ENCODE measurements at regions not wholly inside any gene's neighbourhood (a gene's known extent, or its start where the extent isn't known, plus 50 kb on each side); places are given as distances from the start of the nearest gene placed in this dataset.

DNA sequence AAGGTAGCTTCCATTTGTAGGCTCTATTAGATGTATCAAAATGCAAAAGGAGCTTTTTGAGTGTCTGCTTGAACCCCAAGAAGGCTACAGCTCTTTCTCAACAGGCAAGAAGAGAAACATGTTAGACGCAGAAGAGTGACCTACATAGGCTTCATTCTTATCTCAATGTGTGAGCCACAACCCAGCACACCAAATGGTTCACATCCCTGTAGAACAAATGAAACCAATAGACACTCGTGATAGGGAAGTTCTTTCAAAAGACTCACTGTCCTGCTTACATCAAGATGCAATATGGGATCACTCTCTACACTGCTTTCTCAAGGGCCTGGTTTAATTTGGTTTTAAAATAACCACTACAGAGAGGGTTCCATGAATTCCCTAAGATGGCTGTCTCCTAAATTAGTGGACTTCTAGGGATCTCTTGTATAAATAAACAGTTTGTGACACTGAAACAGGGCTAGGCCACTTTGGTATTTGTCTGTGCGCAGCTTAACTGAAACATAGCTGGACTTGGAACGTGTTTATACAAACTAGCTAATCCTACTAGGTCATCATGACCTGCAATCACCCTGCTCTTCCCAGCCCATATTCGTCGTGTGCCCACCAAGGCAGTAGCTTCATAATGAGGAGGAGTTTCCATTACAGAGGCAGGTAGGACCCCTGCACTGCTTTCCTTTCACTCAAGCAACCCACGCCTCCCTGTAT, 225.4 kb upstream of the PREP start:
- DNase-seq = no peak

DNA sequence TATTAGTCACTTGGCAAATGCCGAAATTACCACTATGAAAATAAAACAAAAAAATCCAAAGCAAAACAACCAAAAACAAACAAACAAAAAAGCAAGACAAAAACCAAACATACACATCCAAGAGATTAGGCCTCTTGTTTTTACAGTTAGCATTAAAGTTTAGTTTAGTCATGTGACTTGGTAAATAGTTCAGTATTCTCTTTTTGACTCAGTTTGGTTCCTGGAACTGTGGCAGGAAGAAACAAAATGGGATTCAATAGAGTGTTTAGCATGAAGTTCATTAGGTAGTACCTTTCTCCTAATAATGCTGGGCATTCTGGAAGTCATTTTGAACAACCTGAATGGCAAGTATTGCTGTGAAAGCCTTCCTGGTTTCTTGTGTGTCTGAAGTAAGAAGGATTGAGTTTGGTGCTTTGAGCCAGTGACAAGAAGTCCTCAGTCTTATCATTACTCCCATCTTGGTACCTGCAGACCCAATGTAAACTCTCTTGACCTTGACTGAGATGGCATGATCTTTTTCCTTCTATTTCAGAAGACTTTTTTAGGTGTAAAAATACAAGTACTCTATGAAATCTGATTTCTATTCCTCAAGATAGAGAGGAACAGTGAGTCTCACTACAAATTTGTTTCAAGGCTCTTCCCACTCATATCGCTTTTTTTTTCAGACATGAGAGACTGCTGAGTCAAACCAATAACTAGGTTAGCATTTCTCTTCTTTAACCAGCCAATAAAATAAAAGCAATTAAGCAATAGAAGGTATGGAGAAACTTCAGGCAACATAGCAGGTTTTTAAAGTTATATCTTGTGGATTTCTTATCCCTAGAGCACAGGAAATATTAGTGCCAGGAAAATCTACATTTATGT, 223.6 kb upstream of the PREP start:
- no peak for DNase-seq

DNA sequence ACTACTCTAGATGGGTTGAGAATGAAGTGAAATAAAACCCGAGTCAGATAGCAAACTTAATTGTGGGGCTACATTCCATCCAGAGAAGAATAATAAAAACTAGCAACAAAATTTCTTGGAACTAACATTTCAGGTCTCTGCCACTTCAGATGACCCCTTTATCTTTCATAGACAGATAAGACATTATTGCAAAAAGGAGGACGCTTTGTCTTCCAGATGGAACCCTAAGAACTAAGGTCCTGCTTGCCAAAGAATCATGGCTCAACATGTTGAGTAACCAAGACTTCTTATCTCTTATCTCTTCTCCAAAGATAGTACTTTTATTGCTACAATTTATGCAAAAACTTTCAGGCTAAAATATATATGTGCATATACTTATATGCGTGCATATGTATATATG, 221.1 kb upstream of the PREP start:
- no peak for DNase-seq

DNA sequence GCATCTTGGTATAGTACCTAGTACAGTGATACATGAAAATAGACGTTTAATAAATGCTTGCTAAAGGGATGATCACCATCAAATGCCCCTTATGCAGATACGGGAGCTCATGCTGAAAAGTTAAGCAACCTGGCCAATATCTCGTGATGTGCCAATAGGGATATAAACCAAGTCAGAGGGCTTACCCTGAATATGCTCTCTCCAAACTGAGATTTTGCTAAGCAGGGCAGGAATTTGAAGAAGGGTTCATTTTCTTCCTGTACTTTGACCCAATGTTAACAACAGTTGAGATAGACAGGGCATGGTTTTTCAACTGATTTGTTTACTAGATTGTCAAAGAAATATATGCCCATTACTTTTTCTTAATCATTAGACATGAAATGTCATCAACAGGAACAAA, 219.3 kb upstream of the PREP start:
- no peak for DNase-seq

DNA sequence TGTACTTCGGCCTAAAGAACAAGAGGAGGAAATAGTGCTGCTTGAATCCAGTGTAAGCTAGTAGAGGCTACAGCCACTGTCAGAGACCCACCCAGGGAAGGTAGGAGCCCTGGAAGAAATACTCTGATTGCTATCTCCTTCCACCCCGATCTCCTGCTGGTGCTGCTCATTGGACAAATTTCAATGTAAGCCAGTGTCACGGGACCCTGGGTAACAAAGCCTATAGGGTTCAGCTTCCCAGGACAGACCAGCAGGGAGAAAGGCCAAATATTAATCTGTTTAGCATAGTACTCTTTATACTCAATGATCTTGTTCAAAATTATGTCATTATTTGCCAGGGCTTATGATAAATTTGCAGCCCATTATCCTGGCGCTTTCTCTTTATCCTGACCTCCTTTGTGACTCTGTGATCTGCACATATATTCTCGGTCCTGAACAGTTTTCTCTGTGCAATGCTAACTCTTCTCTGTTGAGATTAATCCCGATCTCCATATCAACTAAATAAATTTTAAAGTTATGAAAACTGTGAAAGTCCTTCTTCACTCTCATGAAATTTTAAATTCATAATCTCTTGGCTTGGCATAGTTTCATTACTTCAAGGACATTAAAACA, 218.8 kb upstream of the PREP start:
- no peak for DNase-seq

DNA sequence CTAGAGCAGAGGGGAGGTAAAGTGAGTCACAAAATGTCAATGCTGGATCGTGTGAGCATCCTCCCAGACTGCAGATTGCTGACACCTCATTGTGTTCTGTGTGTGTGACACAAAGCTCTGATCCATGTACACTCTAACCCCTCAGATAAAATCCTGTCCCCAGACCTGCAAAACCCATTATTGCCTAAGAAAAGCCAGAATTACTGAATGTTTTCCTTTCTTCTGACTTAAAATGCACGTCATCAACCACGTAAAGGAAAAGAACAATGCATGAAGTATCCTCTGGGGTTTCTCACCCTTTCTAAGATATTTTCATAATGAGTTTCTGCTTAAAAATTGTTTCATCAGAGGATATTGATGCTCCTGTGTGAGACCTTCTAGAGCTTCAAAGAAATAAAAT, 218.0 kb upstream of the PREP start:
- DNase-seq = no peak

DNA sequence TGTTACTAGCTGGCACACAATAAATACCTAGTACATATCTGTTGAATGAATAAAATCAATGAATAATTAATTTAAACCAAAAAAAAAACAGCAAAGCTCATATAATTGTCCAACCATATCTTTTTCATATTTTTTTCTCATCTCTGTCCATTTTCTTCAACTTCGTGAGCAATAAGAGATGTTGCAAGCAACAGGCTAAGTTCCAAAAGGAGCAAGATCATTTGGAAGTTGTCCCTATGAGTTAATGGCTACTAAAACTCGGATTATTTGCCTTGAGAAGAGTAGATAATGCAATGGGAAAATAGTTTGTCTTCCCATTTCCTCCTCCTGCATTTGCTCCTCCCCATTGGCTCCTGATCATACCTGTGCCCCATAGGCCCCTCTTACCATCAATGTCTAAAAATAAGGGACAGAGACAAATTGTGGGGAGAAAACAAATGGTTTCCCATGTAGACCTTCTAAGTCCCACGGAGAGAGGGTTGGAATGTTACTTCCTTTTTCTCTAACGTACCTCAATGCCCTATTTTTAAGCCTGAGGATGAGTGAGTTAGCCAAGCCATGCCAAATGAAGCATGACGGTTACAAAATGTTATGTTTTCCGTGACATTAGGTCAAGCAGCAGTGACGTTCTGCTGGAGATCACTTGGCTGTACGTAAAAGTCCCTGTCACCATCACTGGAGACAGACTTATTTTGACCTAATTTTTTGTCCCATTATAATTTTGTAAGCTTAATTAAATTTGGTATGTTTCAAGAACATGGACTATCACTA, 217.3 kb upstream of the PREP start:
- no peak for DNase-seq

DNA sequence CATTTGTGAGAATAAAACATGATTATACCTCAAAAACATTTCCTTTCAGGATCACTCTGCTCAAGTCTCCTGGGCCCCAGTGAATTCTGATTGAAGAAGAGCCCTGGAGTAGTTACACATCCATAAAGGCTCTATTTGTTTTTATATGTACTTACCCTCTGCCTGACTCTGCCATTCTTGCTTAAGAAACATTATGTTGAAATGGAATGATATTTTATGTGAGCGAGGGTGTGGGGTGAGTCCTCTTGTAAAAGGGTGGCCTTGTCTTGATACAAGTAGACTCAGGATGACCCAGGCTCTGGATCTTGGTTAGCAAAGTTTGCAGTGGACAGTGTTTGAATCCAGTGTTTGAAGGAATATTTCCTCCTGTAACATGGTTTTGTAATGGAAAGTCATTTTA, 215.4 kb upstream of the PREP start:
- no peak for DNase-seq

DNA sequence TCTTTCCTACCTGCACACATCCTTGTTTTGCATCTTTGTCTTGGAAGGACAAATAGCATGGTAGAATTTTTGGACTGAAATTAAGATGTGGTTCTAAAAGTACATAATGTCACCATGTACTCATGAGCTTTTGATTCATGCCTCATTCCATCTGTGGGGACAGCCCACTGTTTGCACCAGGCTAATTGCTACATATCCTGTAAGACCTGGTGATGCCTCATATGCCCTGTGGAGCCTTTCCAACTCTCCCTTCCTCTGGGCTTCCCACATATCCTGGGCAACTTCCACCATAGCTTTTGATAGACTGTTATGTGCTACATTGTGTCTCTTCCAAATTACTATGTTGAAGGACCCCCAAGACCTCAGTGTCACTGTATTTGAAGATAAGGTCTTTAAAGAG, 213.6 kb upstream of the PREP start:
- DNase-seq = no peak

DNA sequence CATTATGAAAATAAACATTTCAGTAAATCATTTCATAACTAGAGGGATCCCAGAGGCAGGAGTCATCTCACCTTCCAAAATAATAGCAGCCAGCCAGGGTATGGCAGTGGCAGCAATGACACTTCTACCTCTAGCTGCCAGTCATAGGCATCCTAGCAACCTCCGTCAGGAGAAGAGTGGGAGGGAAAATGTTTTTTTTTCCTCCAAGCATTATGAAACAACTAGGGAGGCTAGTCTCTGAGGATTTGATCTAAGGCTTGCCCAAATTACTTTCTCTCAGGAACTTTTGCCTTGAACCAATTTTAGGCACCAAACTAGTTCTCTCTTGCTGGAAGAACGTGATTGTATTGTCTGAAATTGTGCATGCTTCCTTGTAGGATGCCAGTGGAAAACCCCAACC, 208.7 kb upstream of the PREP start:
- DNase-seq = no peak

DNA sequence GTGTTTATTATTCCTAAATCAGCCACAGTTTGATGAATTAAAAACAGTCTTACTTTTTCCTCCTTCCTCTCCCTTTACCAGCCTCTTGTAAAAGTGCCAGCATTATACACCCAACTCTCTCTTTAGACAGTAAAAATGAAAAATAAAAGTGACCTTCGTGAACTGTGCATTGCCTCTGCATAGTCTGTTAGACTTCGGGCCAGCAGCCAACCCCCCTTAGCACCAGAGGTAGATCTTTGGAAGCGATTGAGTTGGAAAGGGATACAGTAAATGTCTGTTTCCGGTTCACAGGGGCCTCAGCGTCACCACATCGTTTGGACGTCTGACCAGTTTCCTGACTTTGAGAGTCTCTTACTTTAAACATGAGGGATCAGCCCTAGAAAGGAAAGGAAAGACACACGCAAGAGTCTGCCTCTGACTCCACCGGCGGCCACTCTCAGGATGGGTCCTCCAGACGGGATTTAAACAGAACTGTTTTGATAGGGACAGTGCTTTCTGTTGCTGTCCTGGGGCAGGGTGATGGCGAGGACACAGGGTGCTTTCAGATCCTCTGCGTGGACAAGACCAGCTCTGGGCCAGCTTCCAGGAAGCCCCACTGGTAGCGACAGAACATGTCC, 206.6 kb upstream of the PREP start:
- no peak for DNase-seq

DNA sequence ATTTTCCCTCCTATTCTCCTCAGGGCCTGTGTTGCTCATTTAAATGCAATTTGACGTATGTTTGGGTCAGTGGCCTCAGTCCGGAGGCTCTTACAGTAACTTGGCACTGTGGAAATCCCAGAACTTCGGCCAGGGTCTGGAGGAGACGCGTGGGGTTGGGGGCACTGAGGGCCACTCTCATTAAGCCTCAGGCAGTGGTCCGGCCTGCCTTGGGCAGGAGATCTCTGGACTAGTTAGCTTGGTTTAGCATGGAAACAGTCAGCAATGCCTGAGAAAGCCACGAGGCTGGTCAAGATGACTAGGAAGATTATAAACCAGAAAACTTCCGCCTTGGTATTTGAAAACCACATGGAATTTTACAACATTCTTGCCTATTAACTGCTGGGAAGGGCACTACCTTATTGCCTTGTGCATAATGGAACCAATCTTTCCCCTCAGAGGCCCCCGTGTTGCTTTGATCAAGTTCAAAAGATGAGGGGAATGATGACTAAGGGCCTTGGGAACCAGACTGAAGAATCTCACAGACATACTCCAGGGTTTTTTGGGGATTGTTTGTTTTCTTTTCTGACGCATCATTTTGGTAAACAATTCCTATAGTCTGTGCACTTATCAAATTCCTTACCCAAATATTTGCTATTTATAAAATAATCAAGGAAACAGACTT, 206.0 kb upstream of the PREP start:
- DNase-seq = no peak

DNA sequence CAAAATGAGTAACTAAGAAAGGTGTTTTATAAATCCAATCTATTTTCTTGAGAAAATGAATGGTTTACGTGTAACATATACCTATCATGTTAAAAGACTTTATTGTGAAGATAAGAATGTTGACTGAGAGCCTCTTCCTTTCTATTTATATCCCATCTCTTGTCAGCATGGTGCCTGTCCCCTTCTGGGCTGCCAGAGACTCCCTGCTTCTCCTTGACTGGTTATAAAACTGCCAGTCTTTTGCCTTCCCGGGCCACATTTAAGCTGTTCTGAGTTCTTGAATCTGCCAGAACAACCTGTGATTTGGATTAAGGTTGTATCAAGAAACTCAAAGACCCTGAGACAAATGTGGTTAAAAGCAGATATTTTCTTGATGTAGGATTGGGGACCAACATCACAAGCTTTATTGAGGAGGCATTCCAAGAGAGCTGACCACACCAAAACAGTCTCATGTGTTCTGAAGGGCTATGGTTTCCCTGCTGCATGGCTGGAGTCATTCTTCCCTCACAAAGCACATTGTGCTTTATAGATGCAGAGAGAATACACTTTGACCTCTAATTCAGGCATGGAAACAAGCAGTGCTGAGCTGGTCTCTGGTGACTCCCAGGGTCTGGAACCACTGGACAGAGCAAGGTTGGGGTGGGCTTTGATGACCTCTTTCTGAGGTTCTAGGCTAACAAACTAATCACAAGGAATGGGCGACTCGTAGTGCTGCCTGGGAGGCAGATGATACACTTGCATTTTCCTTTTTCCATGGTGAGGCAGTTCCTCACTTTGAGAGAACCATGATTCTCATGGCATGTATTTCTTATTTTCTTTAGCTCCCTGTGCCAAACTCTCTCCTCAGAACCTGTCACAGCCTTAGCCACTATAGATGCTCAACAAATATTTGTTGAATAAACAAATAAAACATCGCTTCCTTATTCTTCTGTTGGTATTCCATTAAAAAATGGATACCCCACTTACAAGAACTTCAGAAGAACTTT, 205.0 kb upstream of the PREP start:
- no peak for DNase-seq

DNA sequence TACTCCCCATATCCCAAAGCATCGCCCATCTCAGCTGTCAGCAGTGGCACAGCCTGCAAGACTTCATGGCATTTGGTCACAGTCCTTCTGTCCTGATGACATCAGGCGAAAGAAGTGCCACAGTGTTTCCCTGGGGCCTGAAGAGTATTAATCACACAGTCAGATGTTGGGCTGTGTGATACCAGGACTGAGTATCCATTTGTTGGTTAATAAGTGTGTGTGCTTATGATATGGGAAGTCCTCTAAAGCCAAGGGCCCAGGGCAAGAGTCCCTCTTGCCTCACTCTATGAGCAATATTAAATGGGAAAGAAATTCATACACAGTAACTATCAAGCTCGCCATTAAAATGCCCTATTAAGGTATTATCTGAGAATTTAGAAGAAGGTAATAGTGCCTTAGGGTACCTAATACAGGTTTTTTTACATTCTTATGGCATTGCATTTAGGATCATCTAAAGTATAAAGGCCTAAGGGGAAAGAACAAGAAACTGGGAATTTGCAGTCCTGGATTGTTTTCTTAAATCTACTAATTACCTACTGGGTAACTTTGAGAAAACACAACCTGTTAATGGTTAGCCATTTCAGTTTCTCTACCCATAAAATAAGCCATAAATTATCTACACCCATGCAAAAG, 204.1 kb upstream of the PREP start:
- DNase-seq = no peak

DNA sequence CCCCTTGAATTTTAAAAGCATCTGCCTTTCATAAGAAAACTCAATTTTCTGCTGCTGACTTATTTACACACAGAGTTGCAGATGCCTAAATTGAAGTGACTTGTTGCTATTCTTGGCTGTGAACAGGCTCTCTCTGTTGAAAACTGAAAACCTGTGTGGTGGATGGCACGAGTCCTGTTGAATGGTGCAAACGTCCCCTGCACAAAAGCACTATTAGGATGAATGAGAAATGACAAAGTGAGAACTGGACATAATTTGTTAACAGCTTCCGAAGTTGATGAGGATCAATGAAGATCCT, 201.7 kb upstream of the PREP start:
- no peak for DNase-seq

DNA sequence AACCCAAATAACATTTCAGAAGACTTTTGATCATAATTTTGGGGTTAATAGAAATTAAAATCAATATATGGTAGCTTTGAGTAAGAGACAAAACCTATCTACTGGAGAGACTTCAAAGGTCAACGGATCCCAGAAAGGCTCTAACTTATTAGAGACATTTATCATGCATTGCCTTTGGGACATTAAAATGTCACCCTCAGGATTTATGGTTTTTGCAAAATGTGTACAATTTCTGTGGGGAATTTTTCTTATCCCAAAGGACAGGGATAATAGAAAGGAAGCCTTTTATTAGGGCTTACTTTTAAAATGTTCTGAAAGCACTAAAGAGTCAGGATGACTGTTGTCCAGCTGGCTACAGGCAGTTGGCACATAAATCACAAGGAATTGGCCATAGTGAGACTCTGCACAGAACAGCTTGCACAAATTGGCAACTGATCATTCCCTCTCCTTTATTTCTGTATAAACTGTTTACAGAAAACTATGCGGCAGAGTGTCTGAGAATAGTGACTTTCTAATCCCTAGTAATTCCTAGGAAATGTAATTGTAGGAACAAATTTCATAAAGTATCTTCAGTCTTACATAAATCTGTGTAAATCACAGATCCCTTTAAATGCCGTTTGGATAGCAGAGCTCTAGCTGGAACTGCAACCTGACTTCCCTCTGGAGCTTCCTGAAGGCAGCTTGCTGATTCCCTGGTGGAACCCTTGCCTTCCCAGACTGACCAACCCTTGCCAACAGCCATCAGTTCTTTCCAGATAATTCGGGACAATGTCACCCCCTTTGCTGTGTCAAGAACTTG, 201.1 kb upstream of the PREP start:
- peak; percentile 67 for DNase-seq

DNA sequence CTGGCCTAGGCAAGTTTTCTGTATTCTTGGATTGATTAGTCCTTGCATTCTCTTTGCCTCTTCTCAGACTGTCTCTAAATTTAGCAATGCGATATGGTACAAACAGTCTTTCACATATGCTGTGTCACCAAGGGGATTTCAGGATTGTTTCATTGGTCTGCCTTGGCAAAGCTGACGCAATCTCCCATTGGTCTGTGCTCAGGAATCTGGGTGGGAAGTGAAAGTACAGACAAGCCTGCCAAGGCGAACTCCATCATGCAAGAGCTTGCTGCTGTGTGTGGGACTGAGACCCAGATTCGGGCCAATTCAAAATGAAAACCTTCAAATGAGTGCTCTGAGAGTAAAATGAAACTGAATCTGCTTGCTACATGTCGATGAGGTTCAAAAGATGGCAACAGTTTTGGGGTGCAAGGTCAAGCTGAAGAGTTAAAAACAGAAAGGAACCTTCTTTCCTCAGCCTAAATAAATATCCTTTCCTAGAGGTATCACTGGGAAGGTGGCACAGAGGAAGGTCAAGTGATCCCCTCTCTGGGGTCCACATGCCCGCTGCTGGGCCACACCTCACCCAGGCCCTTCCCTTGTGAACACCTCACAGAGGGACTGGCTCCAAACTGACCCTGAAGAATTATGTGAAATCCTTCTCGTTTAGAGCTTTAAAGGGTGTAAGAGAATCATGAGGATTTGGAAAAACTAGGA, 198.8 kb upstream of the PREP start:
- DNase-seq = peak; percentile 78

DNA sequence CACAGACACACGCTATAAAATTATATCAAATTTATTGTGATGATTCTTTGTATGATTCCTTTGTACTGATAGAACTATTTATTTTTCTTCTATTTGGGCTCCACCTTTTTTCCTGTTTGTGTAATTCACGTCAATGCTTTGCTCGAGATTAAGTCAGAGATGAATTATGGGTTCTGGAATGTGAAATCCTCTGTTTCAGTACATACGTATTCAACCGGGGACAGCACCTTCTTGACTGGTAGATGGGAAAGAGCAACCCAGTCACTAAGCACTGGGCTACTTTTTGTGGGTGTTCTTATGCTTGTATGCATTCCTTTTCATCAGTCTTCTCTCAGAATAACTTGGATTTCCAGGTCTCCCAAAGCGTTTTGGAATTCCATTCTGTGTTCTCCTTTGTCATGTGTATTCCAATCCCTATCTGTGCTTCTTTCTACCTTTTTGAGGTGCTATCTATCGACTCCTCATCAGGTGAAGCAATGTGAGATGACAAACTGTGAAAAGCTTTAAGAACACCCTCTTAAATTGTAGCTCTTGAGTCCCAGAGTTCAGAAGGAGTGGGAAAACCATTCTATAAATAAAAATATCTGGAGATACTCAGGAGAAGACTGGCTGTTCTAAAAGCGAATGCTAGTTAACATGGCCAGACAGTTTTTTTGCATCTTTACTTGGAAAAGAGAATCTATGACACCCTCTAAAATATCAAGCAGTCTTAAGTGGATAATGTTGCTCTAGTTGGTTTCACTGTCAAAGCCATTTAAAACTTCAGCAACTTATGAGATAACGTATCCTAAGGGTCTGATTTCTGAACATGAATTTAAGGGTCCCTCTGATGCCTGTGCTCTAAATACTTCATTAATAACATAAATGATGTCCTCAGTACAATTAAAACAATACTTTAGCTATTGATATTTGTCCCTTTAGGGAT, 197.7 kb upstream of the PREP start:
- DNase-seq = no peak

All from DMS 273 treated with DMSO at 0.1 percent for 48 hours (cell line).